SH-SY5Y (cell line): ENCODE measurements at regions not wholly inside any gene's neighbourhood (a gene's known extent, or its start where the extent isn't known, plus 50 kb on each side); places are given as distances from the start of the nearest gene placed in this dataset.

Source experiments
- GATA2 ChIP-seq: IDR thresholded peaks from 2 replicates; pipeline ENCODE4 v1.6.1; 2011; ENCODE audit warnings: mild to moderate bottlenecking, low read depth, low read length
- GATA3 ChIP-seq: IDR thresholded peaks from 2 replicates; pipeline ENCODE4 v1.6.1; 2011; ENCODE audit warnings: low read depth, mild to moderate bottlenecking, low read length, moderate library complexity

GRCh38 chr2:217067787-217068186, 207.9 kb upstream of the TNP1 start:
- TF ChIP-seq GATA3 (no peak), GATA2 (no peak)
